CD4-positive, alpha-beta T cell treated with Interleukin-15 for 1 hour (primary cell): ENCODE measurements at regions not wholly inside any gene's neighbourhood (a gene's known extent, or its start where the extent isn't known, plus 50 kb on each side); places are given as distances from the start of the nearest gene placed in this dataset.
"Not testable (repeated sequence)": the region's sequence is repeated elsewhere in the genome, so short reads cannot be mapped to it uniquely, and the experiment has no call there.

ENCODE experiments used
- DNase-seq: peaks from one replicate; pipeline ENCODE4 v3.0.0-alpha.2; 2020

DNA sequence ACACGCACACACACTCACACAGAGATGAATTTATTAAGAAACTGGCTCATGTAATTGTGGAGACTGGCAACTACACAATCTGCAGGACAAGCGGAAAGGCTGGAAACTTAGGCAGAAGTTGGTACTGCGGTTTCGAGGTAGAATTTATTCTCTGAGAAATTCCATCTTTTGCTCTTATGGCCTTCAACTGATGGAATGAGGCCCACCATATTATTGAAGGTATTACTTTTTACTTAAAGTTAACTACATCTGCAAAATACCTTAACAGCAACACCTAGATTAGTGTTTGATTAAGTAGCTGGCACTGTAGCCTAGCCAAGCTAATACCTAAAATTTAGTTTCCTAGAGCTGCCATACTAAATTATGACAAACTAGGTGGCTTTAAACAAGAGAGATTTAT lies 384.0 kb upstream of the UBE2E3 start:
- DNase-seq = no peak

GRCh38 chr2:180591947-180592346 lies 388.5 kb upstream of the UBE2E3 start:
- DNase-seq = no peak

GRCh38 chr2:180591093-180591781 lies 389.2 kb upstream of the UBE2E3 start:
- peak; percentile 25 for DNase-seq

DNA sequence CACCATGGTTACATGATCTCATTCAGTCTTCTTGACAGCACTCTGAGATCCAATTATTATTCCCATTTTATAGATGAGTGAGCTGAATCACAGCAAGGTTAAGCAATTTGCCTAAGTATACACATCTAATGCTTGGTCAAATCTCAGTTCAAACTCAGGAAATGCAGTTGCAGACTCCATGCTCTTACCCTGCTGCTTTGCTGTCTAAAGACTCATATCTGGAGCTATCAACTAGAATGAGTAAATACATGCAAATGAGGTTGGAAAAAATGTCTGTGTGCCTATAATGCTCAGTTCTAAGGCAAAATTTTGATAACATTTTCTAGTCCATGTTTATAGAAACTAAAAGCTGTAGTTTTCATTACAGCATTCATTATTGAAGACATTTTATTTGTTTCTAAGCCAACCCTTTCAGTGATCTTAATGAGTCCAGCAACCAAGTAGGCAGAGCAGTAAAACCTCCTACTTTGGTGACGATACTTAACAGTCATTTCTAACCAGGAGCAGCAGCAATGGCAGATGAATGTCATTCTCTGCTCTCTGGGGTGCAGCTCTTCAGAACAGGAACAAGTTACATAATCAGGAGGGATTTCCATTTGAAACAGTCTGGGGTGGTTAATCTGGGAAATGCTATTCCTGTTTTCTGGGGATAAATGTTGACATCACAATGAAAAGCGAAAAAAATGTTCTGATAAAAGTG lies 396.8 kb upstream of the UBE2E3 start:
- DNase-seq = no peak

GRCh38 chr2:180579388-180579787 lies 401.0 kb upstream of the UBE2E3 start:
- no peak for DNase-seq

DNA sequence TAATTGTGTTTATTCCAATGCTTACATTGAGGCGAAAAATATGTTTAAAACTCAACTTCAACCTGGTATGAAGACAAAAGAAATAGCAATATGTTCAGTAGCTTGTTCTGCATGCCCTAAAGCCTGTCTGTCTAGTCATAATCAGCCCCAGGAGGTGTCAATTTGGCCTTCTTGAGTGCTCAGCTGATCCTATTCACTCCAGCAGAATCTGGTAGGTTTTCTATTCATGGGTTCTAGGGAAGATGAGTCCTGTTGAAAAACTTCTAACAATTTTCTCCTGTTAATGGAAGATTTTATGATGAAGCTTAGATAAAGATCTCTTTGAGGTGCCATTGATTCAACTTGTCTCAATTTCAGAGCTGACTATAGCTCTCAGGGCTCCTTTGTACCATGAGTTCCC lies 402.0 kb upstream of the UBE2E3 start:
- DNase-seq = no peak

GRCh38 chr2:180577567-180577966 lies 402.8 kb upstream of the UBE2E3 start:
- DNase-seq = no peak

DNA sequence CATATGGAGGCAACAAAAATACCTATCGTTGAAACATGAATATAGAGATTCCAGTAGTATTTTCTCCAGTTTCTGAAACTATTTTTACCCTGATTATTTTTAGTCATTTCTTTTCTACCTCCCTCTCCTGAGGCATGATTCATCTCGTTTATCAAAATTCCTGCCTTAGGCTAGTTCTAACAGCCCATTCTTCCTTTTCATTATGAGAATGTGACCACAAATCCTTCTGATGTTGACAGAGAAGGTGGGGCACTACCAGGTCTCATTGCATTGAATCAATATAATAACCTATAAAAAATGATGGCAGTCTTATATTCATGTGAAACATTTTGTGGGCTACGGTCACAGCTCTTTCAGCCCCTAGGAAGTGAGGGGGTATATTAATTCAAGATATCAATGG lies 406.5 kb upstream of the UBE2E3 start:
- no peak for DNase-seq

GRCh38 chr2:180572346-180572745 lies 408.1 kb upstream of the UBE2E3 start:
- no peak for DNase-seq

- no peak for DNase-seq
Observed at GRCh38 chr2:180571559-180571958, 408.8 kb upstream of the UBE2E3 start.

GRCh38 chr2:180570864-180571263 lies 409.5 kb upstream of the UBE2E3 start:
- no peak for DNase-seq

DNA sequence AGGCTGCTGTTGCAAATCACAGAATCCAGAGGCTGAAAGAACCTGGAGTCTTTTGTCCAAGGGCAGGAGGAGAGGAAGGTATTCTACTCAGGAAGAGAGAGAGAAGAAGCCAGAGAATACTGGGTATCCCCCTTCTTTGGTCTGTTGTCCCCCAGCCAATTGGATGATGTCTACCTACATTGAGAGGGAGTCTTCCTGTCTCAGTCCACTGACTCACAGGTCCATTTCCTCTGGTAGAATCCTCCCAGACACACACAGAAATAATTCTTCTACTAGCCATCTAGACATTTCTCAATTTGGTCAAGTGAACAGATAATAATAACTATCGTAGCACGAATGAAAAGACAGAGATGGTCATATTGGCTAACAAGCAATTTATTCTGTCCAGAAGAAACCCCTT lies 416.4 kb upstream of the UBE2E3 start:
- DNase-seq = no peak

GRCh38 chr2:180562378-180562777 lies 418.0 kb upstream of the UBE2E3 start:
- DNase-seq = no peak

DNA sequence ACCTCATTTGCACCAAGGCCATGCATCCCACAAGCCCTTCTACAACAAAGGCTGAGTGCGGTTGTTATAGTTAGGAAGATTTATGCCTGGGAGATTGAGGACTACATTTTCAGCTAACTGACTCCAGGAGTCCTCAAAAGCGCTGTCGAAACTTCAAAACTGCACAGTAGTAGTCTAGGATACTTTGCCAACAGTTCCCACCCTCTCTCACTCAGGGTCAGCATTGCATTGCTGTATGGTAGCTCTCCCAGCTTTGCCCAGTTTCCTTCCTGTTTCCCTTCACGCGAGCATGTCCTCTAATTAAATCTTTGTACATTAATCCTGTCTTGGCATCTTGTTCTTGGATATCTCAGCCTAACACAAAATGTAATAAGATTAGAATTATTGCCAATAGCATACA lies 420.6 kb upstream of the UBE2E3 start:
- DNase-seq = no peak

DNA sequence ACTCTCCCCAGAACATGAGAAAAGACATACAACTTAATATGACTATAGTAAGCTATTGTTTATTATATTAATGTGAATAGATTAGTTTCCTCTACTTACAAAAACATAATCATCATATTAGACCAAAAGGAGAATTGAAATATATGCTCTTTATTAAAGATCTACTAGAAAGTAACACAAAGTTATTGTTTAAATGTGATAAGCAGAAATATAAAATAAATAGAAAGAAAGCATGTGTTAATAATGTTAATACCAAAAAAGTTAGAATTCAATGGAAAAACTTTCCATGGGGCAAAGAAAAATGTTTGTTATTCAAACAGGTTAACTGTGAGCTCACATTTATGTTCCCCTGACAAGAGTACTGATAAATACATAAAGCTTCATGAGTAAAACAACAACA lies 421.4 kb upstream of the UBE2E3 start:
- no peak for DNase-seq

DNA sequence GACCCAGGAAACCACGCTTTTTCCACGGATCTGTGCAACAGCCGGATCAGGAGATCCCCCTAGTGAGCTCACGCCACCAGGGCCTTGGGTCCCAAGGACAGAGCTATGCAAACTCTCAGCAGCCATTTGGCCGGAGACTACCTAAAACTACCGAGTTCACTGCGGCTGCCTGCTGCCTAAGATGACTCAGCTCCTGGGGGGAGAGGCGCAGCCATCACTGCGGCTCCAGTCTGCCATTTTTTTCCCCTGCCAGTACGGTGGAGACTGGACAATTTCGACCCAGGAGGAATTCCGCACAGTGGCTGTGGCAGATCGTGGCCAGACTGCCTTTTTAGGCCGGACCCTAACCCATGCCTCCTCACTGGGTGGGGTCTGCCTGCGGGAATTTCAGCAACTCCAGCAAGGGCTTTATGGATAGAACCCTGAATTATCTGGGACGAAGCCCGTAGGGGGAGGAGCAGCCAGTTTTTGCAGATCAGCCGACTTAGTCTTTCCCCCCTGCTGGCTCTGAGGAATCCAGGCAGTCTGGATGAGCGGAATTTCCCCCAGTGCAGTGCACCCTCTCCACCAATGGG lies 424.9 kb upstream of the UBE2E3 start:
- no peak for DNase-seq

GRCh38 chr2:180554330-180554729 lies 426.1 kb upstream of the UBE2E3 start:
- DNase-seq = no peak

- DNase-seq = no peak
Observed at GRCh38 chr2:180553094-180553715, 427.2 kb upstream of the UBE2E3 start.

GRCh38 chr2:180542511-180542910 lies 437.9 kb upstream of the UBE2E3 start:
- no peak for DNase-seq

DNA sequence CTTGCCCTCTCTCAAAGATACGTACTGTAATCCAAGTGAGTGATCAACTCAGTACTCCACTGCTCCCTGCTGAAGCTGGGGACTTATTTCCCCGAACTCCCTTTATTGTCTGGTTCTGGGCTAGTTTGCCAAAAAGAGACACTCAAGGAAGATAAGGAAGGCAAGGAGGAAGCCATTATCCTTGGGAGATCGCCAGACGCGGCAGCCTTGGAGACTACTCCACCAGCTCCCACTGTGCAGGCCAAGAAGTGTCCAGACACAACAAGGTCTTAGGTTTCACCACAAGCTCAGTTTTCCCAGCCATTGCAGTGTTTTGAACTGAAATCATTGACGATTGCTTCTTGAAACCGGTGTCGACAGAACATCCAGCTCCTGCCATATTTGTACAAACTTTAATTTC lies 439.6 kb upstream of the UBE2E3 start:
- DNase-seq = no peak

GRCh38 chr2:180539541-180539940 lies 440.9 kb upstream of the UBE2E3 start:
- DNase-seq = no peak

DNA sequence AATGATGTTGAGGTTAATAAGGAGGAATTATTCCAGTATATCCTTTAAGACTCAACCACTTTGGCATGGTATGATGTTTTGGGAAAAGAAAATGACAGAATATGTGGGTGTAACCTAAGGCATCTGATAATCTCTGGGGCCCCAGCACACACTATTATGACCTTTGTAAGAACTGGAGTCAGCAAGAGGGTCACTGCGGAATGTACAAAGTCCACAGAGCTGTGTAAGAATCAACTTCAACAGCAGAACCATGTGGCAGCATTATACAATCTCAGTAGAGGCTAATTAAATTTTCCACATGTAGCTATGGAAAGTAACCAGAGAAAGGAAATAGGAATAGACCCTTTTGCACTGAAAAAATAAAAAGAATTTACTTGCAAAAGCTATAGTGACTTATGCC lies 445.1 kb upstream of the UBE2E3 start:
- DNase-seq = no peak

- DNase-seq = not testable (repeated sequence)
Observed at GRCh38 chr2:180531787-180532186, 448.6 kb upstream of the UBE2E3 start.

GRCh38 chr2:180524499-180524898 lies 455.9 kb upstream of the UBE2E3 start:
- DNase-seq = no peak
